ENCODE measurements at regions not wholly inside any gene's neighbourhood (a gene's known extent, or its start where the extent isn't known, plus 50 kb on each side); places are given as distances from the start of the nearest gene placed in this dataset.

DNA sequence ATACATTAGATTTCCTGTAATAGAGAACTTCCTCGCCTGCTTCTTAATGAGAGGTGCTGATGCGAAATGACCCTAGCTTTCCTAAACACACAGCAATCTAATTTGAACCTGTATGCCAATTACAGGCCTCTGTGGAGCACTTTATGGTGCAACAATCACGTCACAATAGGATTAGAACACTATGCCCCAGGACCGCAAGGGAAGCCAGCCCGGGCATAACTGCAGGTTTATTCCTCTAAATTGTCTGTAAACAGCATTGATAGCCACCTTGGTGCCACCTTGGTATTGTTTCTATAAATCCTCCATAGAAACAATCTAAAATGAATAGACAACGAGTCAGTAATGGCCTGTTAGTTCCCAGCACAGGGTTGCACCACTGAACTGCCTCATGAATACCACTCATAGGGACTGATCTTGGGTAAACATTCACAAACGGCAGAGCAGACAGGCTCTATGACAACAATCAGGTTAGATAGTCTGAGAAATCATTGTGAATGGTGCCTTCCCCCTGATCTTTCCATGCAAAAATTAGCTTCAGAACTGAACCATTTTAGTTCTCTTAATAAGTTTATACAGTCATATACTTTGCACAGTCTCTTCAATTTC lies 182.5 kb upstream of the OBI1 start:
- Histone ChIP-seq H3K9me3 (ENCODE audit: low read length) (no peaks in the 10 kb centered on the region), H3K4me3 (ENCODE audit: low read depth, low read length, poor library complexity, severe bottlenecking) (no peak overlapping the region), H3K79me2 (ENCODE audit: insufficient read depth, low read depth, low read length) (no peaks in the 10 kb centered on the region), H3K36me3 (ENCODE audit: insufficient read depth, low read length) (no peaks in the 10 kb centered on the region), H3K27ac (ENCODE audit: low read depth, low read length, poor library complexity, severe bottlenecking) (no peak overlapping the region), H4K20me1 (ENCODE audit: insufficient read depth, low read length) (no peaks in the 10 kb centered on the region), H3K9me2 (ENCODE audit: insufficient read depth, low read length) (no peaks in the 10 kb centered on the region), H2AFZ (ENCODE audit: low read length) (no peak overlapping the region), H3K4me1 (ENCODE audit: insufficient read depth, low read length, poor library complexity, severe bottlenecking) (no peaks in the 10 kb centered on the region), H3K4me2 (ENCODE audit: low read length) (no peak overlapping the region)
- intact Hi-C loops (cut with micrococcal nuclease; ENCODE audit: unreplicated experiment) = no loop called here
- POLR2A ChIA-PET = no interaction called here
- no TSS peak for BruUV-seq (replicated peaks)
- CTCF ChIA-PET (ENCODE audit: unreplicated experiment) = no interaction called here
- DNase-seq (ENCODE audit: low spot score) = no peak
- TF ChIP-seq EZH2phosphoT487 (IDR thresholded peaks at IDR 0.05; ENCODE audit: borderline replicate concordance, low read depth, low read length) = no peak
- TF ChIP-seq, protein P1, sequence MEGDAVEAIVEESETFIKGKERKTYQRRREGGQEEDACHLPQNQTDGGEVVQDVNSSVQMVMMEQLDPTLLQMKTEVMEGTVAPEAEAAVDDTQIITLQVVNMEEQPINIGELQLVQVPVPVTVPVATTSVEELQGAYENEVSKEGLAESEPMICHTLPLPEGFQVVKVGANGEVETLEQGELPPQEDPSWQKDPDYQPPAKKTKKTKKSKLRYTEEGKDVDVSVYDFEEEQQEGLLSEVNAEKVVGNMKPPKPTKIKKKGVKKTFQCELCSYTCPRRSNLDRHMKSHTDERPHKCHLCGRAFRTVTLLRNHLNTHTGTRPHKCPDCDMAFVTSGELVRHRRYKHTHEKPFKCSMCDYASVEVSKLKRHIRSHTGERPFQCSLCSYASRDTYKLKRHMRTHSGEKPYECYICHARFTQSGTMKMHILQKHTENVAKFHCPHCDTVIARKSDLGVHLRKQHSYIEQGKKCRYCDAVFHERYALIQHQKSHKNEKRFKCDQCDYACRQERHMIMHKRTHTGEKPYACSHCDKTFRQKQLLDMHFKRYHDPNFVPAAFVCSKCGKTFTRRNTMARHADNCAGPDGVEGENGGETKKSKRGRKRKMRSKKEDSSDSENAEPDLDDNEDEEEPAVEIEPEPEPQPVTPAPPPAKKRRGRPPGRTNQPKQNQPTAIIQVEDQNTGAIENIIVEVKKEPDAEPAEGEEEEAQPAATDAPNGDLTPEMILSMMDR (conservative IDR thresholded peaks at IDR 0.05; ENCODE audit: low read length) = no peak

- Histone ChIP-seq H3K9me3 (ENCODE audit: low read length) (no peaks in the 10 kb centered on the region), H2AFZ (ENCODE audit: low read length) (no peak overlapping the region), H3K9me2 (ENCODE audit: insufficient read depth, low read length) (no peaks in the 10 kb centered on the region), H3K4me1 (ENCODE audit: insufficient read depth, low read length, poor library complexity, severe bottlenecking) (no peaks in the 10 kb centered on the region), H3K4me2 (ENCODE audit: low read length) (no peak overlapping the region), H4K20me1 (ENCODE audit: insufficient read depth, low read length) (no peaks in the 10 kb centered on the region), H3K27ac (ENCODE audit: low read depth, low read length, poor library complexity, severe bottlenecking) (no peak overlapping the region), H3K79me2 (ENCODE audit: insufficient read depth, low read depth, low read length) (no peaks in the 10 kb centered on the region), H3K36me3 (ENCODE audit: insufficient read depth, low read length) (no peaks in the 10 kb centered on the region), H3K4me3 (ENCODE audit: low read depth, low read length, poor library complexity, severe bottlenecking) (no peak overlapping the region)
- CTCF ChIA-PET (ENCODE audit: unreplicated experiment) = no interaction called here
- POLR2A ChIA-PET = interaction anchor here (0.6 kb wide), 1 partner anchor 1888 kb away, joined by 4 read pairs; no protein-coding TSS in a partner anchor
- no TSS peak for BruUV-seq (replicated peaks)
- TF ChIP-seq, protein P1 (conservative IDR thresholded peaks at IDR 0.05; ENCODE audit: low read length) = no peak
- no peak for TF ChIP-seq EZH2phosphoT487 (IDR thresholded peaks at IDR 0.05; ENCODE audit: borderline replicate concordance, low read depth, low read length)
- intact Hi-C loops (cut with micrococcal nuclease; ENCODE audit: unreplicated experiment) = no loop called here
- DNase-seq (ENCODE audit: low spot score) = no peak
Measured at GRCh38 chr13:78836238-78836784, 177.4 kb upstream of the OBI1 start.

DNA sequence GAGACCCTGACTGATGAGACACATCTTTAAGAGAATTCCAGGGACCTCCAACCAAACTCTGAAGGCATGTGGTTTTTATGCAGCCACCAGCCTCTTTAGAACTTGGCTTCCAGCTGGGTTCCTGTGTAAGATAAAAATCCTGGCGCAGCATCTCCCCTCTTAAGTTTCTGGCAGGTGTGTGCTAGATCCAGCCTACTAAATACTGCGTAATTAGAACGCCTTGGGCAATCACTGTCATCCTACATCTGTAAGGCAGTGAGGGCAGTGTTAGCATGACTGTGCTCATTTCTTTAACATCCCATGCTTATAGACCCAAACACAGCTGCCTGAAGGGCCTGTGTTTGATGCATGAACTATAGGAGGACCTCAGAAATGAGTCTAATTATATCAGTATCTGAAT lies 173.5 kb upstream of the OBI1 start:
- Histone ChIP-seq H3K9me2 (ENCODE audit: insufficient read depth, low read length) (no peaks in the 10 kb centered on the region), H3K27ac (ENCODE audit: low read depth, low read length, poor library complexity, severe bottlenecking) (no peak overlapping the region), H3K4me3 (ENCODE audit: low read depth, low read length, poor library complexity, severe bottlenecking) (no peak overlapping the region), H2AFZ (ENCODE audit: low read length) (no peak overlapping the region), H3K36me3 (ENCODE audit: insufficient read depth, low read length) (no peaks in the 10 kb centered on the region), H3K9me3 (ENCODE audit: low read length) (no peaks in the 10 kb centered on the region), H4K20me1 (ENCODE audit: insufficient read depth, low read length) (no peaks in the 10 kb centered on the region), H3K4me1 (ENCODE audit: insufficient read depth, low read length, poor library complexity, severe bottlenecking) (no peaks in the 10 kb centered on the region), H3K4me2 (ENCODE audit: low read length) (no peak overlapping the region), H3K79me2 (ENCODE audit: insufficient read depth, low read depth, low read length) (no peaks in the 10 kb centered on the region)
- POLR2A ChIA-PET = interaction anchor here (1.5 kb wide), 1 partner anchor 8 kb away, joined by 3 read pairs; no protein-coding TSS in a partner anchor
- BruUV-seq (replicated peaks) = no TSS peak
- no peak for DNase-seq (ENCODE audit: low spot score)
- intact Hi-C loops (cut with micrococcal nuclease; ENCODE audit: unreplicated experiment) = no loop called here
- TF ChIP-seq, protein P1 (conservative IDR thresholded peaks at IDR 0.05; ENCODE audit: low read length) = no peak
- CTCF ChIA-PET (ENCODE audit: unreplicated experiment) = no interaction called here

All from OCI-LY7 (cell line).